Dermis blood vessel endothelial cell (primary cell): ENCODE measurements at regions not wholly inside any gene's neighbourhood (a gene's known extent, or its start where the extent isn't known, plus 50 kb on each side); places are given as distances from the start of the nearest gene placed in this dataset.
"Not testable (repeated sequence)": the region's sequence is repeated elsewhere in the genome, so short reads cannot be mapped to it uniquely, and the experiment has no call there.

Source experiments
- DNase-seq: peaks from one replicate; pipeline ENCODE4 v3.0.0; 2010

DNA sequence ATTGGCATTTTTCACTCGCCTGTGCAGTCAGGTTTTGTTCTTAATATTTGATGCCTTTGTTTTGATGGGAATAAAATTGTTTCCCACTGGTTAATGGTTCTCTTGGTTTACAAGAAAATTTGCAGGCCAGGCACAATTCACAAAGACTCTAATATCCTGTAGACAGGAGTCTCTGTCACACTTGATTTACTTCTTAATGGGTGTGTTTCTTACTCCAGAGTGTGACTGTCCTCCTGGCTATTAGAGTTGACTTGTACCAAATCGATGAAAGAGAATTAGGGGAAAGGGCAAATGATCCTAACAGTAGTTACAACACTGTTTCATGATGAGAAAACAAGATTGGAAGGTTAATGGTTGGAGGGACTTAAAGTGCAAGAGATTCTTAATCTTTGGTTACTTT, 142.8 kb upstream of the SV2C start:
- DNase-seq = no peak

- no peak for DNase-seq
Observed at GRCh38 chr5:75935572-75935971, 147.6 kb upstream of the SV2C start.

- peak; percentile 1 for DNase-seq
Observed at GRCh38 chr5:75933489-75933888, 149.7 kb upstream of the SV2C start.

- DNase-seq = no peak
Observed at GRCh38 chr5:75931175-75931574, 152.0 kb upstream of the SV2C start.

DNA sequence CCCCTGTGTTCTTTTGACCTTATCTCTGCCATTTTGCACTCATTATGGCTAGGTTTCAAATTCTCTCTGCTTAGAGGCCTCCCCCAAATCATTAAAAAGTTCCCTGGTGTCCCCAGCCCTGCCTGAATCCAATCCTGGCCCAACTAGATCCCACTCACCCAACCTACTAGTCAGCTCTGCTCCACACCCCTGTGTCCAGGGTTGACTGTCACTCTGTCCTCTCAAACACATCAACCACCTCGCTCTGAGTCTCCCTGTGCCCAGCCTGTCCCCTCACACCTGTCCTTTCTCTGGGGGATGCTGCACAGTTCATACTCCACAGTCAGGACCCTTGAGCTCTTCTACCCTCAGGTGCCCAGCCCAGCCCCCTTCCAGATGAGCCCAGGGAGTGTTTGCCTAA, 154.2 kb upstream of the SV2C start:
- no peak for DNase-seq

GRCh38 chr5:75922480-75922879, 160.7 kb upstream of the SV2C start:
- DNase-seq = no peak

DNA sequence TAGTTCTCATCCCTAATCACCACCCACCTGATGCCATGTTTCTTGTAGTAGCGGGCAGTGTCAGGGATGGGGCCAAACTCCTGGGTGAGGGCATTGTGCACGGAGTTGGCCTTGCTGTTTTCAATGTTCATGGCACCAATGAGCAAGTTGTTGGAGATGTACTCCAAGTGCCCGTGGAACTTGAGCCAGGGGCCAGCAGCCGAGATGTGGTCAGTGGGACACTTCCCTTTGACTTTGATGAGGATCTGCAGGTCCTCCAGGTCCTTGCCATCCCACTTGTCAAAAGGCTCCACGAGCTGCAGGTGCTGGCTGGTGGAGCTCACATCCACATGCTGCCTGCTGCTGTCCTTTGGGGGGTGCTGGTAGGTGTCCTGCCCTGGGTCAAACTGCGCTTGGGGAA, 162.2 kb upstream of the SV2C start:
- no peak for DNase-seq

- no peak for DNase-seq
Observed at GRCh38 chr5:75916144-75916543, 167.0 kb upstream of the SV2C start.

GRCh38 chr5:75909223-75909622, 174.0 kb upstream of the SV2C start:
- no peak for DNase-seq

GRCh38 chr5:75907651-75908050, 175.5 kb upstream of the SV2C start:
- no peak for DNase-seq

DNA sequence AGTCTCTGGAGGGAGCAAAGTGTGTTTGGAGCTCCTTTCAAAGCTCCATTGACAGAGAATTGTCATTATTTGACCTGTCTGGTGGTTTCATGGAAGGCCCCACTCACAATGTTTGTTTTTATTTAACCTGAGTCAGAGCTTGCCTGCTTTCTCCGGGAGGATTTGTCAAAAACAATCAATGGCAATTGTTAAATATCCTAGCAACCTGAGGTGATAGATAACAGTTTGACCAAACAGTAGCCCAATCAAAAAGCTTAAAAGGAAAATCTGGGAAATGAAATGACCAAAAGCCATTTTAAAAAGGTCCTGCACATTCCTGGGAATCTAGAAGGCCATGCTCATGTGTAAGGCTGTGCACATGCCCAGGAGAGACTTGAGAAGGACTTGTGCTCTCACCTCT, 177.2 kb upstream of the POC5 start:
- DNase-seq = no peak

DNA sequence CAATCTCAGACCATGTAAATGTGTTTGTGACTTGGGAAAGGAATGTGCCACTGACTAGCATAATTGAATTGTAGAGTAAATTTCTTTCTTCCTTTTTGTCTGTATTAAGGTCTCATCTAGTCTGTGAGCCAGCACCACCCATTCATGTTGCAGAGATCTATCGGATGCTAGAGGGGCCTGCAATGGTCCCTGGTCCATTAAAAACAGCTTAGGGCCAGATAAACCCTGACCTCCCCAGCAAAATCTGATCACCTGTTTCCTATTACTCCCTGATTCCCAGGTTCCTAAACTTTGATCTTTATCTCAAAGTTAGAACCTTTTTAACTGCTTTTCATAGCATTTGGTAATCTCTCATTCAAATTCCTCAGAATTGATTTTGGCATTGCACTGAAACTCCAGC, 174.5 kb upstream of the POC5 start:
- no peak for DNase-seq

GRCh38 chr5:75891020-75891419, 173.8 kb upstream of the POC5 start:
- DNase-seq = no peak

GRCh38 chr5:75890546-75890945, 173.3 kb upstream of the POC5 start:
- no peak for DNase-seq

GRCh38 chr5:75886706-75887105, 169.5 kb upstream of the POC5 start:
- peak; percentile 37 for DNase-seq

- peak; percentile 2 for DNase-seq
Observed at GRCh38 chr5:75885849-75886596, 168.8 kb upstream of the POC5 start.

GRCh38 chr5:75885321-75885720, 168.1 kb upstream of the POC5 start:
- no peak for DNase-seq

GRCh38 chr5:75869891-75870290, 152.7 kb upstream of the POC5 start:
- DNase-seq = no peak

DNA sequence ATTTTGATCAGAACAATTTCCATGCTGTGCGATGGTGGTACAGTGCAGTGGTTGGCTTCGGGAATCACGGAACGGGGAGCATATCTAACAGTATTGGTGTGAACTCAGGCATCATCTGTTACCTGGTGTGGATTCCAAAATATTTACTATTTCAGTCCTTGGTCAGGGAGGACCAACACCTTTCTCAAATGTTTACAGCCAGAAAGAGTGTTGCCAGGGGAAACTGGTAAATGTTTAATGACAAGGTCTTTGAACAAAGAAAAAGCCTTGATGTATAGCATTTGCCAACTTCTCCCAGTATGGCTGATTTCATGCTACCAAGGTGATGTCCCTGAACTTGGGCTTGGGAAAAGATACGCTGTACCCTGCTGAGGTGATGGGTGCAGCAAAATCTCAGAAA, 145.6 kb upstream of the POC5 start:
- no peak for DNase-seq

DNA sequence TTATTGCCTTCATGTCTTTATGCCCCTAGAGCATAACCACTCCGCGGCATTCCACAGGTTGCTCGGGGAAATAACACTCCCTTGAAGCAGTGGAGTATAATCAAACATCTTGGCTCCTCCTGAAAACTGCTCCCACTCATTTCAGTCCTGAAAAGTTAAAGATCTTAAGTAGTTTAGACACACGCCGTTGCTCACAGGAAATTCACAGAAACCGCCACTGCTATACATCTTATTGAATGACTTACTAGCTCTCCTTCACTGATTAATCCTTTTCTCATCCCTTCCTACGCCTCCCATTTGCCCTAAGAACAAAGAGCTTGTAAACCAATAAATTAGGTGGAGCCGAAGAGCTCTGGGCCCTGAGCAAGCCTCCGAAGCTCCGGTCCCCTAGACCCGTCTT, 142.4 kb upstream of the POC5 start:
- not testable (repeated sequence) for DNase-seq

DNA sequence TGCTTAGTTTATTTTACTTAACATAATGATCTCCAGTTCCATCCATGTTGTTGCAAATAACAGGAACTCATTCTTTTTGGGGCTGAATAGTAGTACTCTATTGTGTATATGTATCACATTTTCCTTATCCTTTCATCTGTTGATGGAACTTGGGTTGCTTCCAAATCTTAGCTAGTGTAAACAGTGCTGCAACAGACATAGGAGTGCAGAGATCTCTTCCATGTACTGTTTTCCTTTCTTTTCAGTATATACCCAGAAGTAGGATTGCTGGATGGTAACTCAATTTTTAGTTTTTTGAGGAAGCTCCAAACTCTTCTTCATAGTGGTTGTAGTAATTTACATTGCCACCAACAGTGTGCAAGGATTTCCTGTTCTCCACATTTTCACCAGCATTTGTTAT, 138.8 kb upstream of the POC5 start:
- no peak for DNase-seq

DNA sequence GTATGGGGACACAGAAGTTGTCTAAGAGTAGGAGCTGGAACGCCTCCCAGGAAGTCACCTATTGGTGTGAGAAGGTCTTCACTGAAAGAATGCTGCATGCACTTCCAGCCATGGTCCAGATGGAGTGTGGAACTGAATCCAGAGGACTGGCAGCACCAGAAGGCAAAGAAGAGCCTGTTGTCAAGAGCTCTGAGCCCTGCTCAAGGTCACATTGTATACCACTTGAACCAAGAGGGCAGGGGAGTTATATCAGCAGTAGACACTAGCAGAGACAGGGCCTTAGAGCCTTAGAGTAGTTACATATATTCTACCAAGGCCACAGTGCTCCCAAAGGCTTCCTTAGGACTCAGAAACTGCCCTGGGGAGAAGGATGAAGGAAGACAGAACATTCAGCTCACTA, 130.8 kb upstream of the POC5 start:
- DNase-seq = no peak

DNA sequence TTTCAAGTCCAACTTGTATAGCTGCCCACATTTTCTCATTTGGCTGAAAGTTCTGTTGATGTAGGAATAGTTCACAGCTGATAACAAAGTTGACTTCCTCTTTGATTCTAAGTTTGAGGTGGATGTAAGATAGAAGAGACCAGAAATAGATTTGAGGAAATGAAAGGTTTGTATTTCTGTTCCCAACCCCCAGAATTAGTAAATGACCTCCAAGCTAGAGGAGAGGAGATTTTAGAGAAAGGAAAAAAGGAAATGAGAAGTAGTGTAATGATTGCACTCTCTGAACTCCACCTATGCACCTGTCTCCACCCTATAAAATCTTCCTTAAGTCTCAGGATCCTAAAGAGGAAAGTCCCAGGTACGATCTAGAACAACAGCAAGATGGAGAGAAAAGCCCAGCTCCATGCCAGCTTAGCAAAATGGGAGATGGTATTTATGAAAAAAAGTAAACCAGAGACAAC, 130.4 kb upstream of the POC5 start:
- DNase-seq = no peak

DNA sequence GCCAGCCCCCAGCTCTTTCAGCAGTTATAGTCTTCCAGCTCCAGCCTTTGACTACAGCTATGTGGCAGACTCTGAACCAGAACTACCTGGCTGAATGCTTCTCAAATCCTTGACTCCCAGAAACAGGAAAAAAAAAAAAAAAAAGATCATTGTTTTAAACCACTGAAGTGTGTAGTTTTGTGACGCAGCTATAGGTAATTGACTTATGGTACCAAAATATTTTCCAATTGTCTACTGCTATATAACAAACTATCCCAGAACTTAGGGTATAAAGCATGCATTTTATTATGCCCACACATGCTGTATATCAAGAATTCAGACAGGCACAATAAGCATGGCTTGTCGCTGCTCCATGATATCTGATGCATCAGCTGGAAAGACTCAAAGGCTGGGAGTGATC, 127.1 kb upstream of the POC5 start:
- DNase-seq = no peak

GRCh38 chr5:75843319-75843718, 126.1 kb upstream of the POC5 start:
- no peak for DNase-seq
